ENCODE measurements at regions not wholly inside any gene's neighbourhood (a gene's known extent, or its start where the extent isn't known, plus 50 kb on each side); places are given as distances from the start of the nearest gene placed in this dataset.
"Not testable (repeated sequence)": the region's sequence is repeated elsewhere in the genome, so short reads cannot be mapped to it uniquely, and the experiment has no call there.

DNA sequence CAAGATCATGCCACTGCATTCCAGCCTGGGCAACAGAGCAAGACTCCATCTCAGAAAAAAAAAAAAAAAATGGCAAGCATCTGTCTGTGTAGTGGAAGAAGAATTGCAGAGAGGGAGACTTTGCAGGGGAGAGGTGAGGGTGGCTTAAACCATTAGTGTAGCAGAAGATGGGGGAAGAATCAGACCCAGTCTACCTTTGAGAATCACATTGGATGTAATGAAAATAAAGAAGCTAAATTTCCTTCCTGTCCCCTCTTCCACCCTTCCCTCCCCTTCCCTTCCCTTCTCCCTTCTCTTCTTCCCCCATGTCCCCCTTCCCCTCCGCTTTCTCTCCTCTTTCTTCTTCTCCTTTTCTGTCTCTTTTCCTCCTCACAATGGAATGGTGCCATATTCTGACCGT, 180.8 kb upstream of the SVIL start:
- Histone ChIP-seq H3K36me3 (ENCODE audit: insufficient read depth, low read length) (no peaks in the 10 kb centered on the region), H3K4me3 (ENCODE audit: low read length) (no peak overlapping the region), H3K9me3 (ENCODE audit: low read length) (no peaks in the 10 kb centered on the region), H3K4me1 (ENCODE audit: insufficient read depth, low read length) (no peaks in the 10 kb centered on the region), H2AFZ (ENCODE audit: low read depth, low read length) (no peak overlapping the region), H3K27me3 (ENCODE audit: insufficient read depth, low read length) (no peaks in the 10 kb centered on the region)

- H2AFZ ChIP-seq (ENCODE audit: low read depth, low read length): no peak overlapping the region
- H3K4me3 ChIP-seq (ENCODE audit: low read length): no peak overlapping the region
- no peaks in the 10 kb centered on the region for H3K9me3 ChIP-seq (ENCODE audit: low read length)
- H3K36me3 ChIP-seq (ENCODE audit: insufficient read depth, low read length): no peaks in the 10 kb centered on the region
- no peaks in the 10 kb centered on the region for H3K27me3 ChIP-seq (ENCODE audit: insufficient read depth, low read length)
- H3K4me1 ChIP-seq (ENCODE audit: insufficient read depth, low read length): no peaks in the 10 kb centered on the region
Measured at GRCh38 chr10:29811751-29812427, 177.1 kb upstream of the SVIL start.

- H3K36me3 ChIP-seq (ENCODE audit: insufficient read depth, low read length): no peaks in the 10 kb centered on the region
- no peaks in the 10 kb centered on the region for H3K4me1 ChIP-seq (ENCODE audit: insufficient read depth, low read length)
- no peak overlapping the region for H2AFZ ChIP-seq (ENCODE audit: low read depth, low read length)
- no peak overlapping the region for H3K4me3 ChIP-seq (ENCODE audit: low read length)
- H3K9me3 ChIP-seq (ENCODE audit: low read length): no peaks in the 10 kb centered on the region
- H3K27me3 ChIP-seq (ENCODE audit: insufficient read depth, low read length): peaks cover 4% of the 10 kb centered on the region
Measured at GRCh38 chr10:29810816-29811215, 176.0 kb upstream of the SVIL start.

DNA sequence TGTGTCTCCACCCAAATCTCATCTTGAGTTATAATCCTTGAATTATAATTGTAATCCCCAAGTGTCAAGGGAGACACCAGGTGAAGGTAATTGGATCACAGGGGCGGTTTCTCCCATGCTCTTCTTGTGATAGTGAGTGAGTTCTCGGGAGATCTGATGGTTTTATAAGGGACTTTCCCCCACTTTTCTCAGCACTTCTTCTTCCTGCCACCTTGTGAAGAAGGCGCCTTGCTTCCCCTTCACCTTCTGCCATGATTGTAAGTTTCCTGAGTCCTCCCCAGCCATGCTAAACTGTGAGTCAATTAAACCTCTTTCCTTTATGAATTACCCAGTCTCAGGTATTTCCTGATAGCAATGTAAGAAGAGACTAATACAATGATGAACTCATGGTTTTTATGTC, 175.5 kb upstream of the SVIL start:
- not testable (repeated sequence) for H3K4me1 ChIP-seq (ENCODE audit: insufficient read depth, low read length); H3K9me3 ChIP-seq (ENCODE audit: low read length); H3K36me3 ChIP-seq (ENCODE audit: insufficient read depth, low read length); H3K27me3 ChIP-seq (ENCODE audit: insufficient read depth, low read length); H3K4me3 ChIP-seq (ENCODE audit: low read length); H2AFZ ChIP-seq (ENCODE audit: low read depth, low read length)

GRCh38 chr10:29809383-29809782, 174.6 kb upstream of the SVIL start:
- Histone ChIP-seq H2AFZ (ENCODE audit: low read depth, low read length) (no peak overlapping the region), H3K27me3 (ENCODE audit: insufficient read depth, low read length) (peaks cover 4% of the 10 kb centered on the region), H3K4me1 (ENCODE audit: insufficient read depth, low read length) (no peaks in the 10 kb centered on the region), H3K9me3 (ENCODE audit: low read length) (no peaks in the 10 kb centered on the region), H3K4me3 (ENCODE audit: low read length) (no peak overlapping the region), H3K36me3 (ENCODE audit: insufficient read depth, low read length) (no peaks in the 10 kb centered on the region)

DNA sequence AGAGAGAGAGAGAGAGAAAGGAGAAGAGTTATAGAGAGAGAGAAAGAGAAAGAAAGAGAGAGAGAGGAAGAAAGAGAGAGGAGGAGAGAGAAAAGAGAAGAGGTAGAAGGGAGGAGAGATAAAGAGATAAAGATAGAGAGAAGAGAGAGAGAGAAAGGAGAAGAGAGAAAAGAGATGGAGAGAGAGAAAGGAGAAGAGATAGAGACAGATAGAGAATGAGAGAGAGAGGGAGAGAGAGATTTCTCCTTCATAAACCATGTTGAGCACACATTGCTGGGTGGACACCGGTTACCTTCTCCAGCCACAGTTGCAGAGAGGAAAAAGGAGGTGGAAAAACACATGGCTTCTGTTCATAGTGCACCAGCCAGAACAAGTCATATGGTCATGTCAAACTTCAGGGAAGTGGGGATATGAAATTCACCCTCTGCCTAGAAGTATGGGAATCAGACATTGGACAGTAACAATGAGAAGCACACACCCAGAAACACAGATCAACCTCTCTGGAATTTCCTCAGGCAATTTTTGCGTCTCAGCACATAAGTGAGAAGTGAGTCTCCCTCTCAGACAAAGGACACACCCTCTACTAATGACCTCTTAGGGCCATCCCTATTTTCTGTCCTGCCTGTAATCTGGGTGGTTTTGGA, 172.5 kb upstream of the SVIL start:
- Histone ChIP-seq H3K4me3 (ENCODE audit: low read length) (no peak overlapping the region), H3K4me1 (ENCODE audit: insufficient read depth, low read length) (no peaks in the 10 kb centered on the region), H3K36me3 (ENCODE audit: insufficient read depth, low read length) (no peaks in the 10 kb centered on the region), H3K27me3 (ENCODE audit: insufficient read depth, low read length) (peaks cover 4% of the 10 kb centered on the region), H2AFZ (ENCODE audit: low read depth, low read length) (no peak overlapping the region), H3K9me3 (ENCODE audit: low read length) (no peaks in the 10 kb centered on the region)

GRCh38 chr10:29806350-29806788, 171.6 kb upstream of the SVIL start:
- H3K4me1 ChIP-seq (ENCODE audit: insufficient read depth, low read length): no peaks in the 10 kb centered on the region
- peaks cover 4% of the 10 kb centered on the region for H3K27me3 ChIP-seq (ENCODE audit: insufficient read depth, low read length)
- H2AFZ ChIP-seq (ENCODE audit: low read depth, low read length): no peak overlapping the region
- H3K36me3 ChIP-seq (ENCODE audit: insufficient read depth, low read length): no peaks in the 10 kb centered on the region
- no peaks in the 10 kb centered on the region for H3K9me3 ChIP-seq (ENCODE audit: low read length)
- no peak overlapping the region for H3K4me3 ChIP-seq (ENCODE audit: low read length)

- H3K4me1 ChIP-seq (ENCODE audit: insufficient read depth, low read length): no peaks in the 10 kb centered on the region
- H3K27me3 ChIP-seq (ENCODE audit: insufficient read depth, low read length): peaks cover 4% of the 10 kb centered on the region
- no peak overlapping the region for H2AFZ ChIP-seq (ENCODE audit: low read depth, low read length)
- H3K4me3 ChIP-seq (ENCODE audit: low read length): no peak overlapping the region
- no peaks in the 10 kb centered on the region for H3K36me3 ChIP-seq (ENCODE audit: insufficient read depth, low read length)
- H3K9me3 ChIP-seq (ENCODE audit: low read length): no peaks in the 10 kb centered on the region
Measured at GRCh38 chr10:29805134-29805723, 170.5 kb upstream of the SVIL start.

GRCh38 chr10:29804025-29804852, 169.5 kb upstream of the SVIL start:
- H3K4me3 ChIP-seq (ENCODE audit: low read length): no peak overlapping the region
- peaks cover 4% of the 10 kb centered on the region for H3K27me3 ChIP-seq (ENCODE audit: insufficient read depth, low read length)
- H3K4me1 ChIP-seq (ENCODE audit: insufficient read depth, low read length): no peaks in the 10 kb centered on the region
- H2AFZ ChIP-seq (ENCODE audit: low read depth, low read length): no peak overlapping the region
- no peaks in the 10 kb centered on the region for H3K36me3 ChIP-seq (ENCODE audit: insufficient read depth, low read length)
- no peaks in the 10 kb centered on the region for H3K9me3 ChIP-seq (ENCODE audit: low read length)

DNA sequence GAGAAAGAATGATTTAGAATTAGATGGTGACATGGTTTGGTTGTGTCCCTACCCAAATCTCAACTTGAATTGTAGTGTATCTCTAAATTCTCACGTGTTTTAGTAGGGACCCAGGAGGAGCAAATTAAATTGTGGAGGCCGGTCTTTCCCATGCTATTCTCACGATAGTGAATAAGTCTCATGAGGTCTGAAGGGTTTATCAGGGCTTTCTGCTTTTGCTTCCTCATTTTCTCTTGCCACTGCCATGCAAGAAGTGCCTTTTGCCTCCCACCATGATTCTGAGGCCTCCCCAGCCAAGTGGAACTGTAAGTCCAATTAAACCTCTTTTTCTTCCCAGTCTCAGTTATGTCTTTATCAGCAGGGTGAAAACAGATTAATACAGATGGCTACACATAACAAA, 167.4 kb upstream of the SVIL start:
- Histone ChIP-seq H3K36me3 (ENCODE audit: insufficient read depth, low read length) (no peaks in the 10 kb centered on the region), H2AFZ (ENCODE audit: low read depth, low read length) (no peak overlapping the region), H3K4me3 (ENCODE audit: low read length) (no peak overlapping the region), H3K4me1 (ENCODE audit: insufficient read depth, low read length) (no peaks in the 10 kb centered on the region), H3K9me3 (ENCODE audit: low read length) (no peaks in the 10 kb centered on the region), H3K27me3 (ENCODE audit: insufficient read depth, low read length) (peaks cover 4% of the 10 kb centered on the region)

GRCh38 chr10:29798921-29799690, 164.3 kb upstream of the SVIL start:
- Histone ChIP-seq H3K4me3 (ENCODE audit: low read length) (no peak overlapping the region), H3K4me1 (ENCODE audit: insufficient read depth, low read length) (no peaks in the 10 kb centered on the region), H2AFZ (ENCODE audit: low read depth, low read length) (no peak overlapping the region), H3K27me3 (ENCODE audit: insufficient read depth, low read length) (peaks cover 3% of the 10 kb centered on the region), H3K9me3 (ENCODE audit: low read length) (no peaks in the 10 kb centered on the region), H3K36me3 (ENCODE audit: insufficient read depth, low read length) (no peaks in the 10 kb centered on the region)

- H3K36me3 ChIP-seq (ENCODE audit: insufficient read depth, low read length): no peaks in the 10 kb centered on the region
- no peaks in the 10 kb centered on the region for H3K9me3 ChIP-seq (ENCODE audit: low read length)
- no peak overlapping the region for H3K4me3 ChIP-seq (ENCODE audit: low read length)
- peaks cover 3% of the 10 kb centered on the region for H3K27me3 ChIP-seq (ENCODE audit: insufficient read depth, low read length)
- H2AFZ ChIP-seq (ENCODE audit: low read depth, low read length): no peak overlapping the region
- no peaks in the 10 kb centered on the region for H3K4me1 ChIP-seq (ENCODE audit: insufficient read depth, low read length)
Measured at GRCh38 chr10:29797616-29798015, 162.8 kb upstream of the SVIL start.

Measured in neuron (in vitro differentiated cells).